ENCODE measurements at regions not wholly inside any gene's neighbourhood (a gene's known extent, or its start where the extent isn't known, plus 50 kb on each side); places are given as distances from the start of the nearest gene placed in this dataset.

GRCh38 chr9:6073731-6074130 lies 58.3 kb upstream of the RANBP6 start:
- no peaks in the 10 kb centered on the region for H3K9me3 ChIP-seq
- 85% methylated on average over 2 of the region's 2 CpGs for WGBS
- intact Hi-C loops (cut with DNase I), result no loop called here
- no peaks in the 10 kb centered on the region for H3K4me1 ChIP-seq
- no peak overlapping the region for H3K4me3 ChIP-seq
- H3K36me3 ChIP-seq, result no peaks in the 10 kb centered on the region
- TF ChIP-seq POLR2A (IDR thresholded peaks at IDR 0.05; ENCODE audit: low read depth) (no peak), EP300 (IDR thresholded peaks at IDR 0.05) (no peak), POLR2AphosphoS5 (IDR thresholded peaks at IDR 0.05) (no peak)
- TF ChIP-seq, protein P1, sequence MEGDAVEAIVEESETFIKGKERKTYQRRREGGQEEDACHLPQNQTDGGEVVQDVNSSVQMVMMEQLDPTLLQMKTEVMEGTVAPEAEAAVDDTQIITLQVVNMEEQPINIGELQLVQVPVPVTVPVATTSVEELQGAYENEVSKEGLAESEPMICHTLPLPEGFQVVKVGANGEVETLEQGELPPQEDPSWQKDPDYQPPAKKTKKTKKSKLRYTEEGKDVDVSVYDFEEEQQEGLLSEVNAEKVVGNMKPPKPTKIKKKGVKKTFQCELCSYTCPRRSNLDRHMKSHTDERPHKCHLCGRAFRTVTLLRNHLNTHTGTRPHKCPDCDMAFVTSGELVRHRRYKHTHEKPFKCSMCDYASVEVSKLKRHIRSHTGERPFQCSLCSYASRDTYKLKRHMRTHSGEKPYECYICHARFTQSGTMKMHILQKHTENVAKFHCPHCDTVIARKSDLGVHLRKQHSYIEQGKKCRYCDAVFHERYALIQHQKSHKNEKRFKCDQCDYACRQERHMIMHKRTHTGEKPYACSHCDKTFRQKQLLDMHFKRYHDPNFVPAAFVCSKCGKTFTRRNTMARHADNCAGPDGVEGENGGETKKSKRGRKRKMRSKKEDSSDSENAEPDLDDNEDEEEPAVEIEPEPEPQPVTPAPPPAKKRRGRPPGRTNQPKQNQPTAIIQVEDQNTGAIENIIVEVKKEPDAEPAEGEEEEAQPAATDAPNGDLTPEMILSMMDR (IDR thresholded peaks at IDR 0.05), result no peak
- H3K27me3 ChIP-seq, result no peaks in the 10 kb centered on the region
- H3K27ac ChIP-seq (replicated peaks in 1 of 4), result no peak overlapping the region
- no peak for DNase-seq (ENCODE audit: extremely low spot score)

DNA sequence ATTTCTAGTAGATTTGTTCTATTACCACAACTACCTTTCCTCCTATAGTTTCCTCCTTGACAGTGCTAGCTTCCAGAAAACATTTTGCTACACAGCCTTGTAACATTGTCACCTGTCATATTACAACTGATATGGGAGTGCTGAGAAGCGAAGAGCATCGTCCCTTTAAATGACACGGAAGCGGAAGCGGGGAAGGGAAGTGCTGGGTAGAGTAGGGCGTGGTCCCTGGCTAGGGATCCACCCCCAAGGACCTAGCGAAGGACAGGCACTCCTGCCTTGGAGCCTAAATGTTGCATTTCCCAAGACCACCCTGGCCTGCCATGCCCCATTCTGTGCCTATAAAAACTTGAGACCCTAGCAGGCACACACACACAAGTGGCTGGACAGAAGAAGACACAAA lies 57.4 kb upstream of the RANBP6 start:
- Histone ChIP-seq H3K9me3 (no peaks in the 10 kb centered on the region), H3K4me1 (no peaks in the 10 kb centered on the region), H3K27ac (replicated peaks in 1 of 4) (no peak overlapping the region), H3K36me3 (no peaks in the 10 kb centered on the region), H3K4me3 (no peak overlapping the region), H3K27me3 (no peaks in the 10 kb centered on the region)
- no peak for DNase-seq (ENCODE audit: extremely low spot score)
- intact Hi-C loops (cut with DNase I), result no loop called here
- WGBS, result 80% methylated on average over 7 of the region's 7 CpGs
- no peak for TF ChIP-seq EP300 (IDR thresholded peaks at IDR 0.05)
- TF ChIP-seq, protein P1 (IDR thresholded peaks at IDR 0.05), result no peak
- TF ChIP-seq POLR2A (IDR thresholded peaks at IDR 0.05; ENCODE audit: low read depth), result no peak
- no peak for TF ChIP-seq POLR2AphosphoS5 (IDR thresholded peaks at IDR 0.05)

GRCh38 chr9:6072453-6072852 lies 57.0 kb upstream of the RANBP6 start:
- no peak for DNase-seq (ENCODE audit: extremely low spot score)
- Histone ChIP-seq H3K9me3 (no peaks in the 10 kb centered on the region), H3K27ac (replicated peaks in 1 of 4) (no peak overlapping the region), H3K4me3 (no peak overlapping the region), H3K36me3 (no peaks in the 10 kb centered on the region), H3K27me3 (no peaks in the 10 kb centered on the region), H3K4me1 (no peaks in the 10 kb centered on the region)
- TF ChIP-seq EP300 (IDR thresholded peaks at IDR 0.05) (no peak), POLR2AphosphoS5 (IDR thresholded peaks at IDR 0.05) (no peak), POLR2A (IDR thresholded peaks at IDR 0.05; ENCODE audit: low read depth) (no peak)
- TF ChIP-seq, protein P1 (IDR thresholded peaks at IDR 0.05), result no peak
- intact Hi-C loops (cut with DNase I), result no loop called here

- H3K9me3 ChIP-seq, result no peaks in the 10 kb centered on the region
- no peaks in the 10 kb centered on the region for H3K27me3 ChIP-seq
- TF ChIP-seq EP300 (IDR thresholded peaks at IDR 0.05), result no peak
- TF ChIP-seq POLR2A (IDR thresholded peaks at IDR 0.05; ENCODE audit: low read depth), result no peak
- no peak for TF ChIP-seq POLR2AphosphoS5 (IDR thresholded peaks at IDR 0.05)
- TF ChIP-seq, protein P1 (IDR thresholded peaks at IDR 0.05), result no peak
- no peaks in the 10 kb centered on the region for H3K36me3 ChIP-seq
- H3K4me3 ChIP-seq, result no peak overlapping the region
- H3K4me1 ChIP-seq, result no peaks in the 10 kb centered on the region
- H3K27ac ChIP-seq (replicated peaks in 1 of 4), result no peak overlapping the region
- intact Hi-C loops (cut with DNase I), result no loop called here
- DNase-seq (ENCODE audit: extremely low spot score), result no peak
Observed at GRCh38 chr9:6068983-6069382, 53.6 kb upstream of the RANBP6 start.

DNA sequence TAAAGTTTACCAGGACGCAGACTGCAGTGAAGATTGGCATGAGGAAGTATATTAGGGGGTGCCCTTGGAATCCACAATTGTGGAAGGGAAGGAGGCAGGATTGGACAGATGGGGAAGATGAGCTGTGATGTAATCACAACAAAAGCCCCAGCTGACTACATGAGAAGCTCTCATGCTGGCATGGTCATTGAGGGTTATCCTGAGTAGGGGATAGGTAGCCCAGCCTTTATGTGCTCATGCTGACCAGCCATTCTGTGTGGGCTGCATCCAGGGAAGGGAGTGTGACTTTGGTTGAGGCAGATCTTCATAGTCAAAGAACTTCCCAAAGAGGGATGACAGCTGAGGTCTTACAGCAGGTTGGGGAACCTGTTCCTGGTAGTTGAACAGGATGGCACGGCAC lies 52.0 kb upstream of the RANBP6 start:
- no peaks in the 10 kb centered on the region for H3K36me3 ChIP-seq
- 90% methylated on average over 2 of the region's 2 CpGs for WGBS
- no peaks in the 10 kb centered on the region for H3K4me1 ChIP-seq
- TF ChIP-seq EP300 (IDR thresholded peaks at IDR 0.05), result no peak
- TF ChIP-seq POLR2AphosphoS5 (IDR thresholded peaks at IDR 0.05), result no peak
- TF ChIP-seq, protein P1 (IDR thresholded peaks at IDR 0.05), result no peak
- TF ChIP-seq POLR2A (IDR thresholded peaks at IDR 0.05; ENCODE audit: low read depth), result no peak
- no peak overlapping the region for H3K4me3 ChIP-seq
- peaks cover 0 to 12% (median 0%) of the 10 kb centered on the region in 4 donors for H3K27me3 ChIP-seq
- intact Hi-C loops (cut with DNase I), result no loop called here
- no peaks in the 10 kb centered on the region for H3K9me3 ChIP-seq
- no peak overlapping the region for H3K27ac ChIP-seq (replicated peaks in 1 of 4)
- DNase-seq (ENCODE audit: extremely low spot score), result no peak
